HG03457 (cell line): ENCODE measurements at regions not wholly inside any gene's neighbourhood (a gene's known extent, or its start where the extent isn't known, plus 50 kb on each side); places are given as distances from the start of the nearest gene placed in this dataset.
"Not testable (repeated sequence)": the region's sequence is repeated elsewhere in the genome, so short reads cannot be mapped to it uniquely, and the experiment has no call there.

Experiments
- ATAC-seq: cut with Tn5 transposase; IDR thresholded peaks from one replicate; pipeline ENCODE4 v1.9.1; 2021; ENCODE audit warnings: moderate number of reproducible peaks; ENCODE audit not compliant: unreplicated experiment

DNA sequence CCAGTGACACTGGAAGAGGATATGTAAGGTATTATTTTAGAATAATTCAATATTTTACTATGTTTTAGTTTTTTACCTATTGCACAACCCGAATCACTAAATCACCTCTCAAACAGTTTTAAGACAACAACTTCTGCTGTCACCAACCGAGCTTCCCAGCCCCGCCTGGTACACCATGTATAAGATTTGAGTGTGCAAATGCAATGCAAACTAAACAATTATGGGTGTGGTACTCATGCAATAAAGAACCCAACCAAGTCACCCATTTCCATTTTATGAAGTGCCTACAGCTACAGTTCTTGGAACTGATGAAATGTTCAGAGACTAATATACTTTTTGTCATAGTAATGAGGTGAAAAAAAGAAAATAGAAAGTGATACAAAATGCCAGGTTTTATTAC lies 256.2 kb downstream of the TAFA4 start:
- no peak for ATAC-seq

DNA sequence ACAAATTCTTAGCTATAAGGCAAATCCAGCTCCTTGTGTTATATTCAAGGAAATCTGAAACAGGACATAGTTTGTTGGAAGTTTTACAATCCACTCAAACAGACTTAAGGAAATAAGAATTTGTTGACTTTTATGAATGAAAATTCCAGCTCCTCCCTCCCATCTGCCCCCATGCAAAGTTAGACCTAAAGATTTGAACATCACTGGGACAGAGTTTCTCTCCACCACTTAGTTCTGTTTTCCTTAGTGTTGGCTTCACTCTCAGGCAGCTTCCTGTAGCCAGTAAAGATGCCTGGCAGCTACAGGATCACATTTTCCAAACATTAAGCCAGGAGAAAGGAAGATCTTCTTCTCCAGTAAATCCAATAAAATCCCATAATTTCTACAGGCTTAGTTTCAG lies 265.0 kb downstream of the TAFA4 start:
- no peak for ATAC-seq

DNA sequence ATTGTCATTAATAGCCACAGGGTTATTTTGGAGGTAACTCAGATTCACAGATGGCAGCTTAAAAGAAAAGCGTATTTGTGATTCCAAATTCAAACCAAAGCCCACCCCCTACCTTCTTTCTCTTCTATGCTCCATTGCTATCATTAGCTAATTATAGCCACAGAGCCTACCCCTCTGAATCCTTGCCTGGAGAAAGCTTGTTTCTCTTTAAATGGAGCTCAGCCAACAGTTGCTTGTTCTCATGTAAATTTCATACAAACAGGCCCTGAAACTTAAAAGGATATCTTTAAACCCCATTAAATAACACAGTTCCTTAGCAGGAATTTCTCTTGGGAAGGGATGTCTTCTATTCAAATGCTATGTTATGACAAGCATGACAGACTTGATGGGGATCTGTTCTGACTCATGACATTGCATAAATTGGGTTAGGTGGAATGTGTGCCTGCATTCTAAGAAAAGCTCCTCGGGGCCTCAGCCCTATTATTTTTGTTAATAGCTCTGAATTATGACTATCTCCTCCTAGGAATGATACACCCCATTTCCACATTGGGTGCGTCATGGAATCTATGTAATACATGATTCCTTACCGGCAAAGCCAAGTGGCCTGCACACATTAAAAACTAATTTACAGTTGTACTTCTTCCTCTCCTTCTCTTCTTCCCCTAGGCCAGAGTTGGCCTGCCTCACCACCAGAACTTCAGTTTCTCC lies 265.8 kb downstream of the TAFA4 start:
- ATAC-seq, result no peak

GRCh38 chr3:68664276-68664675 lies 268.1 kb downstream of the TAFA4 start:
- no peak for ATAC-seq

DNA sequence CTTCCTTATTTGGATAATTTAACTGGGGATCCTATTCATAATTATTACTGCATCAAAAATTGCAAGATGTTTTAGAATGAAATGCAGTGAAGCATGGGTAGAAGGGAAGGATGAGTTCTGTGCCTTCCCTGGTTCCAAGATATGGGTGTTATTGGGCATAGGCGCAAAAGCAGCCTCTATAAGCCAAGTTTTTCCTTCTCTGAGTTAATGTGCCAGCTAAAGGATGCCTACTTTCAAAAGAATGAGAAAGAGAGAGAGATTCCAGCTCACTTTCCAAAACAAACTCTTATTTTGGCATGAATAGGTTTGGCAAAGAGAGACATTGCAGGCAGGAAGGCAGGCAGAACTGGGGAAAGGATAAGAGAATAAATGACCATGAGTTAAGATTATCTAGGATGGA lies 270.2 kb downstream of the TAFA4 start:
- no peak for ATAC-seq

GRCh38 chr3:68650657-68651056 lies 281.7 kb downstream of the TAFA4 start:
- not testable (repeated sequence) for ATAC-seq

DNA sequence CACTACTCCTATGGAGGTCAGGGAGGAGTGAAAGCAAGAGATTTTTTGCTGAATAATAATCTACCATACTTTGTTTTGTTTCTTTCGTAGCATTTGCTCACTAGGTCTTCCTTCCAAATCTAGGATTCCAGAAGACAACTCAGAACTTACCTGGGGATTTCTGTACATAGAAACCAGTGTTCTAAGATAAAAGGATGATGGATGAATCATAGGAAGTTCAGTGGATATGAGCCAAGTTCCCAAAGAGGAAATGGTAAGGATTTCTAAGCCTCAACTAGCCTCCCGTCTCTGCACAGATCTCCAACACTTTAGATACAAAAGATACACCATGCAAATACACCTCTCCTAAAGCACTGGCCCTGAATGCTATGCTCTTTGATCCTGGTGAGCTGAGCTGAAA lies 283.9 kb downstream of the TAFA4 start:
- no peak for ATAC-seq

DNA sequence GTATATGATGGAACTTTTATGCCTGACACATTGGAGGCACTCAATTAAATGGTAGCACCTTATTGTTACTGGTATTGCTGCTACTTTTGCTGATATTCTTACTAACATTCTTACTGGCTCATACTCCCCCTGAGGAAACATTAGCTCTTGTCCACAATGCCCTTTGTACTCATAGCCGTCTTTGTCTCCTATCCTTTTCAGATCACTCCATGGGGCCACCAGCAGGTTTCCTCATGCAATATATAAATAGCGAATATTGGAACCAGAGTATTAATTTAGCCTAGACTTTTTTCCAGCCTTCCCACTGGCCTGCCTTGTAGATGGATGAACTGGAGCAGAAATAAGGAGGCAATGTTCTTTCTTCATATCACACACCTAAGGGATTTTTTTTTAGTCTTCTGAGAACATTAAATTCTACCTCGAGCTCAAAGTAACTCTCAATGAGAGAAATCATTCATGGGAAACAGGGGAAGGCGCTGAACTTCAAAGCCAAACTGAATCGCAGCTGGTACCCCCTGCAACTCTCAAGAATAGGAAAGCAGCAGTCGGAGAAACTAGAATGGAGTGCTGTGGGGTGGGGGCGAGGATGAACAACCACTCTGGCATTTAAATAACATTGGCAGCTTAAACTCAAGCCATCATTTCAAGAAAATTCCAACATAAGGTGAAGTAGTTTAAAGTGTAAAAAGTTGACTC lies 300.3 kb downstream of the TAFA4 start:
- no peak for ATAC-seq

- no peak for ATAC-seq
Measured at GRCh38 chr3:68620211-68620610, 312.1 kb downstream of the TAFA4 start.

- ATAC-seq, result no peak
Measured at GRCh38 chr3:68614087-68614486, 318.3 kb downstream of the TAFA4 start.

DNA sequence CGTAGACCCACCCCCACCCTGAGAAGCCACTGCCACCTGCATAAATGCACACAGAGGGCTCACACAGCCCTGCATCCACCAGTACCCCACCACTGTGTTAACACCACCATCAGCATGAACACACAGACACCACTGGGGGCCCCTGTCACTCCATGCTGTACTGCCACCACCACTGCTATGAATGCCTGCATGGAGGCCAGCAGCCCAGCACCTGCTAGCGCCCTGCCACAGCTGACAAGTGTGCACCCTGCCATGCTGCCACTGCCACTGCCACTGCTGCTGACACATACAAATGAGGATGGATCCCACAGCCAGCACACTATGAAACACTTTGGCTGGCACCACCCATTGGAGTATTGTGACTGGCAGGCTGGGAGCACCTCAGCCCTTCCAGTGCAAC lies 361.0 kb downstream of the TAFA4 start:
- no peak for ATAC-seq

DNA sequence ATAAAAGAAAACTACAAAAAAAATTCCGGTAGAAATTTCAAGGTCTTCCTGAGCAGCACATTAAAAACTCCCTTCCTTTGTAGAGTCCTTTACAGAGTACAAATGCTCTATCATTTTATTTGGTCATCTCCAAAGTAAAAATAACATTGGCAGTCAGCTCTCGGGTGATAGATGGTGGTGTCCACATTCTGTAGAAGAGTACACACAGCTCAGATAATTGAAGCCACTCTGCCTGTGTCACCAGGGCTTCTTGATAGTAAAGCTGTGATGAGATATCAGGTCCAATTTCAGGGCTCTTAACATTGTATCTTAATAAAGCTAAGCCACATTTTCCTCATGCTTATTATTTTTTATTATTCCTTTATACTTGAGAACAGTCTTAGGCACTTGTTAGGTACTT lies 371.6 kb downstream of the TAFA4 start:
- ATAC-seq, result no peak

DNA sequence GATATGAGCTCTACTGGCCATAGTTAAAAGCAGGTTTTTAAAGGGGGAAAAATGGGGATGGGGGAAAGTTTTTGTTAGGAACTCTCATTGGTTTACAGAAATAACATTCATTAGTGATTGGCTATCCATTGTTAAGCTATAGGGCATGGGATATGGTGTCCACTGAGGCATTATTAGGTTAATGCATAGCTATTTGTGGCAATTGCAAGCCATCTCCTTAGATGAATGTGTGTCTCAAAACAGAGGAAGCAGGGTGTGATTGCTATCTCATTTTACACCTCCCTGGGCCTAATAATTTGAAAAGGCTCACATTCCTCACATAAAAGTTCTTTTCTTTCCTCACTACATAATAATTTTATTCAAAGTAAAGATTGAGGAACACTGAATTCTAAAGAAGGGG lies 396.6 kb downstream of the TAFA4 start:
- ATAC-seq, result no peak

DNA sequence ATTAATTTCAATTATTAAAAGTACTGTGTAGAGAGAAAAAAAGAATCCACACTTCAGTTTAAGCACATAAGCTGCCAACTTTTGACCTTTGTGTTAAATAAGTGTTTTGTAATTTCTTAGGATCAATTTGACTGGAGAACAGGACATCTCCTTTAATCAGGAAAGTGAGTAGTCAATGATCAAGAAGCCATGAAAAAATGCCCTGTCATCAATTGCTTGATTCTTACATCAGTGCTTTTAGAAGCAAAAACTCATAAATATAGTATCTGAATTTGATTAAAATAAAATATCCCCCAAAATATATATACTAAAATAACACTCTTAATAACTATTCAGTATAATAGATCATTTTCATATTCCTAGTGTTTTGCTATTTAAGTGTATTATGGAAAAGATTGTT lies 409.0 kb downstream of the TAFA4 start:
- ATAC-seq, result no peak

DNA sequence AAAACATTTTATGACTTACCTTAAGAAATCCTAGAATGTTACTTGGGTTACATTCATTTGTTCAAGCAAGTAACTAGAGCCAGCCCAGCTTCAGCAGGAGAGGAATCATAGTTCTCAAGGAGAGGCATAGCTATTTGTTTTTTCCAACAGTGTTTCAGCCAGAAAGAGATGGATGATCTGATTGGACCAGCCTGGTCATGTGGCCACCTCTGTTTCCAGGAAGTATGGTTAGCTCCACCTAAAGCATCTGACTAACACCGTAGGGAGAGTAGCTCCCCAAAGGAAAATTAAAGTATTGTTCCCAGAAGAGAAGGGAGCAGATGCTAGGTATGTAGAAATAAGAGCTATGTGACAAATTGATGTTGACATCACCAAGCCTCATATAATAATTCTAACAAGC lies 417.1 kb downstream of the TAFA4 start:
- ATAC-seq, result no peak

GRCh38 chr3:68504201-68504600 lies 428.1 kb downstream of the TAFA4 start:
- no peak for ATAC-seq

- not testable (repeated sequence) for ATAC-seq
Measured at GRCh38 chr3:68485845-68486244, 446.5 kb downstream of the TAFA4 start.

DNA sequence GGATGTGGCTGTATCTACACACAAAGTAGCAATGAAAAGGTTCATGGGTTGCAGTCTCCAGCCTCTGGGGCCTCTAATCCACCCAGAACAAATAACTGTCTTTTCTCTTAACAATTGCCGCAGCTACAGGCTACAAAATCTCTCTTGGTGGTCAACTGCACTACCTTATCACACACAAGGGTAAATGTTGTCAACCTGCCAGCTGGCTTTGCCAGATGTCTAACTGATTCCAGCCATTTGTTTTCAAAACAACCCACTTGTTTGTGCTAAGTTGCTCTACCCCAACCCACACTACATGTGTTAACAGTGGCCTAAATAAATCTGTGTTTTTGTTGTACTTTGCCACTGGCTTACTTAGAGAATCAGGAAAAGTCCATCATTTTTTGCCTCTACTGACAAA lies 447.3 kb downstream of the TAFA4 start:
- ATAC-seq, result no peak

DNA sequence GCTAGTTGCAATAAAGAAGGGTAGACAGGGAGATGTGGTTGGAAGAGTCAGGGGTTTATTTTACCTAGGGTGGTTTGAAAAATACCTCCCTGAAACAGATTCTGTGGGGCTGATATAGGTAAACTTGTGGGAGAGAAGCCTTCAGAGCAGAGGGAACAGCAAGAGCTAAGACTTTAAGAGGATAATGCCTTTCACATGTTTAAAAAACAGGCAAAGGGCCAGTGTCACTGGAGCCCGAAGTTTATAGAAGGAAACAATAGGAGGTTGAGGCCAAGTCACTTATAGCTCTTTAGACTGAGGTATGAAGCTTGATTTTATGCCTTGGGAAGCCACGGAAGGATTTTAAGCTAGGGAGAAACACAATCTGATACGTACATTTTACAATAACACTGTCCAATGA lies 448.7 kb downstream of the TAFA4 start:
- ATAC-seq, result no peak

DNA sequence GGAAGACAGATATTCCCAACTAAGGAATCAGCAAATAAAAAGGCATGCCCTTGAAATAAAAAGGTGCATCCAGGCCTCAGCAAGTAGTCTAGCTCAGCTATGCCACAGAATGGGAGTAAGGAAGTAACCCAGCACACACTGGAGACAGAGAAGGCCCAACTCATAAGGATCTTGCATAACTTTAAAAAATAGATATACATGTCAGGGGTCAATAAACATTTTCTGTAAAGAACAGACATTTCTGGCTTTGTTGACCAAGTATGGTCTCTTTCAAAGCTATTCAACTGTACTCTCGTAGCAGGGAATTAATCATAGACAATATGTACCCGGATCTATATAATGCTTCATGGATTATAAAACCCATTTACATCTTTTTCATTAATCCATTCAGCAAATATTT lies 449.3 kb downstream of the TAFA4 start:
- ATAC-seq, result no peak

DNA sequence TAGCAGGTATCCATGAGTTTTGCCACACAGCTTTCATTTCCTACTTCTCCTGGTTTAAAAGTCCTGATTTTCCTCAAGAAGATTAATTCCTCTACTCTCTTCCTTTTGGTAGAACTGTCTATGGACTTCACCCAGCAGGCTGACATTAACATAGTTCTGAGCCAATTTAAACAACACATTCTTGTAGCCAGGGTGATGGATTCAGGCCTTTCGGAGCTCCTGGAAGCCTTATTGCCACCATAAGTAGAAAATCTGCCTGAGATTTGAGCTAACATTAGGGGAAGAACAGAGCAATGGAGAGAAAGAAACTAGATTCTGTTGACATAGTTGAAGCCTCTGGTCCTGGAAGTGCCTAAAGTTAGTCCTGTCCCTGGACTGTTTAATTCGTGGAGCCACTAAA lies 449.8 kb downstream of the TAFA4 start:
- no peak for ATAC-seq

DNA sequence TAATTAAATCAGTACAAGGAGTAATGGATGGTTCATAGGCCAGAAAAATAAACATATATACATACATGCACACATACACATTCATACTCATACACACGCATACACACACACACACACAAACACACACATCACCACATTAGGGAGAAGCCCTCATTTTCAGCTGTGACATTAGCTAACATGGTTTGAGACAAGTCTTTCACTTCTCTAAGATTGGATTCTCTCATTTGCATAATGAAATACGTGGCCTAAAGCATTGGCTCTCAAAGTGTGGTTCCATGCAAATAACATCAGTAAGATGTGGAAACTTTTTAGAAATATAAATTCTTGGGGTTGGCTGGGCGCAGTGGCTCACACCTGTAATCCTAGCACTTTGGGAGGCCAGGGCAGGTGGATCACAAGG lies 452.6 kb downstream of the TAFA4 start:
- ATAC-seq, result no peak
